ENCODE measurements at regions not wholly inside any gene's neighbourhood (a gene's known extent, or its start where the extent isn't known, plus 50 kb on each side); places are given as distances from the start of the nearest gene placed in this dataset.

GRCh38 chr2:62304429-62305417, 108.8 kb downstream of the B3GNT2 start:
- peak; percentile 94 for DNase-seq (ENCODE audit: low read depth, low spot score)

- no peak for DNase-seq (ENCODE audit: low read depth, low spot score)
Observed at GRCh38 chr2:62303788-62304187, 107.9 kb downstream of the B3GNT2 start.

GRCh38 chr2:62302631-62303435, 106.9 kb downstream of the B3GNT2 start:
- DNase-seq (ENCODE audit: low read depth, low spot score): no peak

GRCh38 chr2:62300925-62301324, 105.0 kb downstream of the B3GNT2 start:
- DNase-seq (ENCODE audit: low read depth, low spot score): no peak

- no peak for DNase-seq (ENCODE audit: low read depth, low spot score)
Observed at GRCh38 chr2:62297624-62298010, 101.7 kb downstream of the B3GNT2 start.

GRCh38 chr2:62296832-62297623, 101.1 kb downstream of the B3GNT2 start:
- DNase-seq (ENCODE audit: low read depth, low spot score): no peak

- DNase-seq (ENCODE audit: low read depth, low spot score): no peak
Observed at GRCh38 chr2:62296034-62296831, 100.3 kb downstream of the B3GNT2 start.

GRCh38 chr2:62293490-62294271, 97.8 kb downstream of the B3GNT2 start:
- no peak for DNase-seq (ENCODE audit: low read depth, low spot score)

GRCh38 chr2:62293151-62293489, 97.2 kb downstream of the B3GNT2 start:
- DNase-seq (ENCODE audit: low read depth, low spot score): no peak

- no peak for DNase-seq (ENCODE audit: low read depth, low spot score)
Observed at GRCh38 chr2:62292190-62292589, 96.3 kb downstream of the B3GNT2 start.

- no peak for DNase-seq (ENCODE audit: low read depth, low spot score)
Observed at GRCh38 chr2:62291517-62292137, 95.7 kb downstream of the B3GNT2 start.

- no peak for DNase-seq (ENCODE audit: low read depth, low spot score)
Observed at GRCh38 chr2:62291052-62291451, 95.1 kb downstream of the B3GNT2 start.

GRCh38 chr2:62287899-62288880, 92.3 kb downstream of the B3GNT2 start:
- DNase-seq (ENCODE audit: low read depth, low spot score): no peak

- no peak for DNase-seq (ENCODE audit: low read depth, low spot score)
Observed at GRCh38 chr2:62287282-62287681, 91.4 kb downstream of the B3GNT2 start.

GRCh38 chr2:62286089-62286785, 90.3 kb downstream of the B3GNT2 start:
- DNase-seq (ENCODE audit: low read depth, low spot score): no peak

- no peak for DNase-seq (ENCODE audit: low read depth, low spot score)
Observed at GRCh38 chr2:62284980-62285379, 89.1 kb downstream of the B3GNT2 start.

- no peak for DNase-seq (ENCODE audit: low read depth, low spot score)
Observed at GRCh38 chr2:62284471-62284870, 88.6 kb downstream of the B3GNT2 start.

- DNase-seq (ENCODE audit: low read depth, low spot score): no peak
Observed at GRCh38 chr2:62283147-62283546, 87.2 kb downstream of the B3GNT2 start.

All from pulmonary artery endothelial cell (primary cell).